Liver (tissue), 8 donors: ENCODE measurements at regions not wholly inside any gene's neighbourhood (a gene's known extent, or its start where the extent isn't known, plus 50 kb on each side); places are given as distances from the start of the nearest gene placed in this dataset.

Experiments used
- DNase-seq: peaks from one replicate; pipeline ENCODE4 v3.0.0-alpha.2; 2017; ENCODE audit warnings: low spot score
- H3K27ac ChIP-seq, 2 donors: one replicate each; pipeline ENCODE4 v1.7.0; 2013; ENCODE audit warnings: inconsistent platforms in 2 of 2, low read length in 2 of 2, control low read depth in 1 of 2, low read depth in 1 of 2, mild to moderate bottlenecking in 1 of 2
- H3K27me3 ChIP-seq, 4 donors: one replicate each; pipeline versions ENCODE4 v1.6.1 to v1.7.0; 2013; ENCODE audit warnings: low read length in 3 of 4, inconsistent platforms in 1 of 4, mild to moderate bottlenecking in 1 of 4, moderate library complexity in 1 of 4; ENCODE audit not compliant: control insufficient read depth in 4 of 4, insufficient read depth in 4 of 4
- H3K36me3 ChIP-seq, 4 donors: one replicate each; pipeline versions ENCODE4 v1.6.1 to v1.7.0; 2013; ENCODE audit warnings: low read length in 3 of 4, mild to moderate bottlenecking in 3 of 4, low read depth in 1 of 4, moderate library complexity in 1 of 4; ENCODE audit not compliant: control insufficient read depth in 4 of 4, insufficient read depth in 3 of 4
- H3K4me1 ChIP-seq, 4 donors: one replicate each; pipeline versions ENCODE4 v1.6.1 to v1.7.0; 2013; ENCODE audit warnings: low read length in 3 of 4, mild to moderate bottlenecking in 3 of 4, moderate library complexity in 1 of 4; ENCODE audit not compliant: control insufficient read depth in 4 of 4, insufficient read depth in 4 of 4
- H3K4me3 ChIP-seq, 3 donors: one replicate each; pipeline versions ENCODE4 v1.6.1 to v1.7.0; 2013; ENCODE audit warnings: low read length in 3 of 3, control low read depth in 1 of 3, low read depth in 1 of 3, mild to moderate bottlenecking in 1 of 3
- H3K9ac ChIP-seq, 2 donors: one replicate each; pipeline ENCODE4 v1.7.0; 2013; ENCODE audit warnings: low read length in 2 of 2, mild to moderate bottlenecking in 2 of 2, moderate library complexity in 2 of 2, control low read depth in 1 of 2, low read depth in 1 of 2
- H3K9me3 ChIP-seq, 4 donors: one replicate each; pipeline versions ENCODE4 v1.6.1 to v1.7.0; 2013; ENCODE audit warnings: low read length in 3 of 4; ENCODE audit not compliant: control insufficient read depth in 4 of 4
- EGR1 ChIP-seq, 2 donors: IDR thresholded peaks; 2 replicates each; pipeline ENCODE4 v1.6.1; 2016 to 2018; ENCODE audit warnings: antibody characterized with exemption in 2 of 2, low read depth in 2 of 2
- FOXA1 ChIP-seq: IDR thresholded peaks from 2 replicates; pipeline ENCODE4 v1.6.1; 2016; ENCODE audit warnings: antibody characterized with exemption
- FOXA2 ChIP-seq: IDR thresholded peaks from 2 replicates; pipeline ENCODE4 v1.6.1; 2016; ENCODE audit warnings: antibody characterized with exemption
- HNF4A ChIP-seq, 2 donors: conservative IDR thresholded peaks; 2 replicates each; pipeline ENCODE4 v1.6.1; 2016; ENCODE audit warnings: antibody characterized with exemption in 2 of 2, mild to moderate bottlenecking in 2 of 2
- HNF4G ChIP-seq: IDR thresholded peaks from 2 replicates; pipeline ENCODE4 v1.6.1; 2016; ENCODE audit warnings: antibody characterized with exemption
- NR2F2 ChIP-seq: IDR thresholded peaks from 2 replicates; pipeline ENCODE4 v1.6.1; 2016; ENCODE audit warnings: antibody characterized with exemption
- RAD21 ChIP-seq, 2 donors: IDR thresholded peaks; 2 replicates each; pipeline ENCODE4 v1.6.1; 2016; ENCODE audit warnings: antibody characterized with exemption in 2 of 2, mild to moderate bottlenecking in 2 of 2
- RXRA ChIP-seq, 2 donors: IDR thresholded peaks; 2 replicates each; pipeline ENCODE4 v1.6.1; 2017 to 2018; ENCODE audit warnings: antibody characterized with exemption in 2 of 2, mild to moderate bottlenecking in 1 of 2
- SP1 ChIP-seq: IDR thresholded peaks from 2 replicates; pipeline ENCODE4 v1.6.1; 2018; ENCODE audit warnings: antibody characterized with exemption, mild to moderate bottlenecking
- TAF1 ChIP-seq: conservative IDR thresholded peaks from 2 replicates; pipeline ENCODE4 v1.6.1; 2016; ENCODE audit warnings: antibody characterized with exemption, mild to moderate bottlenecking
- YY1 ChIP-seq: IDR thresholded peaks from 2 replicates; pipeline ENCODE4 v1.6.1; 2016; ENCODE audit warnings: antibody characterized with exemption, mild to moderate bottlenecking
- WGBS: extraction: QIAGEN DNeasy Blood & Tissue Kit; methylation state at CpG from one replicate; pipeline ENCODE4 v1.1.7; 2013; 5-methylcytosine and 5-hydroxymethylcytosine counted together
- TF ChIP-seq, protein P1 (sequence below): fragments of 150-350 bp; IDR thresholded peaks from 2 replicates; pipeline ENCODE4 v1.5.1; 2017; ENCODE audit warnings: improper control_type of control experiment, low read depth, low read length; ENCODE audit not compliant: missing input control
- TF ChIP-seq, protein P2 (sequence below): IDR thresholded peaks from 2 replicates; pipeline ENCODE4 v1.6.1; 2016; ENCODE audit warnings: antibody characterized with exemption, mild to moderate bottlenecking
- TF ChIP-seq, protein P3 (sequence below): IDR thresholded peaks from 2 replicates; pipeline ENCODE4 v1.6.1; 2016; ENCODE audit warnings: antibody characterized with exemption
- donor health status: healthy.
- donor health status: healthy.
- donor health status: healthy.
- donor health status: healthy.
- donor health status: healthy.

DNA sequence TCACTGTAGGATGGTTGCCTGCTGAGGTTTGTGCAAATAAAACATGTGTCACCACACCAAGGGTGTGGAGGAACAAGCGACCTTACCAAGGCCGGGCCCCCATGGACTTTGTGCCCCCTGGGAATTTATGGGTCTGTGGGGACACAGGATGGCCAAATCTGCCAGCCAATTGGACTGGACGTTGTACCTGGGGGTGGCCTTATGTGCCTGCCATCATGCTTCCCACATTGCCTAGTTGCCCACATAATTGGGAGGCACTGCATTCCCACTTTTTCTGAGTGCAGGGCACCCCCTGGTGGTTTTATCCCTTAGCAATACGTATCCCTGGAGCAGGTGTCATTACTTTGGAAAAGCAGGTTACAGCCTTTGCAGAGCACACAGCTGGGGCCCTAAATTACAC lies 92.6 kb upstream of the TMPO start:
- WGBS: 79% methylated on average over 4 of the region's 4 CpGs
- DNase-seq: no peak

DNA sequence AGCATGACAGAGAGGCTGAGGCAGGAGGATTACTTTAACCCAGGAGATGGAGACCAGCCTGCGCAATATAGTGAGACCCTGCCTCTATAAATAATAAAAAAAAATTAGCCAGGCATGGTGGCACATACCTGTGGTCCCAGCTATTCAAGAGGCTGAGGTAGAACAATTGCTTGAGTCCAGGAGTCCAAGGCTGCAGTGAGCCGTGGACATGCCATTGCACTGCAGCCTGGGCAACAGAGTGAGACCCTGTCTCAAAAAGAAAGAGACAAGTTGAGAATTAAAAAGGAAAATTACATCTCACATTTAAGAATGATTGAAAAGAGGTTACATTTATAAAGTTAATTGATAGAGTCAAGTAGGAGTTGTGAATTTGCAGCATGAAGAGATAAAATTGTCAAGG lies 91.4 kb upstream of the TMPO start:
- no peaks in the 10 kb centered on the region for H3K9me3 ChIP-seq
- no peak overlapping the region for H3K4me3 ChIP-seq
- H3K27ac ChIP-seq: no peak overlapping the region
- H3K27me3 ChIP-seq: no peaks in the 10 kb centered on the region
- TF ChIP-seq FOXA2 (no peak), HNF4A (conservative IDR thresholded peaks at IDR 0.05) (no peak), NR2F2 (no peak), YY1 (no peak), RAD21 (IDR thresholded peaks at IDR 0.05) (no peak), FOXA1 (no peak), SP1 (no peak), RXRA (IDR thresholded peaks at IDR 0.05) (no peak), HNF4G (no peak), EGR1 (IDR thresholded peaks at IDR 0.05; ENCODE audit: low read depth in 2 of 2) (no peak), TAF1 (no peak)
- TF ChIP-seq, protein P1, sequence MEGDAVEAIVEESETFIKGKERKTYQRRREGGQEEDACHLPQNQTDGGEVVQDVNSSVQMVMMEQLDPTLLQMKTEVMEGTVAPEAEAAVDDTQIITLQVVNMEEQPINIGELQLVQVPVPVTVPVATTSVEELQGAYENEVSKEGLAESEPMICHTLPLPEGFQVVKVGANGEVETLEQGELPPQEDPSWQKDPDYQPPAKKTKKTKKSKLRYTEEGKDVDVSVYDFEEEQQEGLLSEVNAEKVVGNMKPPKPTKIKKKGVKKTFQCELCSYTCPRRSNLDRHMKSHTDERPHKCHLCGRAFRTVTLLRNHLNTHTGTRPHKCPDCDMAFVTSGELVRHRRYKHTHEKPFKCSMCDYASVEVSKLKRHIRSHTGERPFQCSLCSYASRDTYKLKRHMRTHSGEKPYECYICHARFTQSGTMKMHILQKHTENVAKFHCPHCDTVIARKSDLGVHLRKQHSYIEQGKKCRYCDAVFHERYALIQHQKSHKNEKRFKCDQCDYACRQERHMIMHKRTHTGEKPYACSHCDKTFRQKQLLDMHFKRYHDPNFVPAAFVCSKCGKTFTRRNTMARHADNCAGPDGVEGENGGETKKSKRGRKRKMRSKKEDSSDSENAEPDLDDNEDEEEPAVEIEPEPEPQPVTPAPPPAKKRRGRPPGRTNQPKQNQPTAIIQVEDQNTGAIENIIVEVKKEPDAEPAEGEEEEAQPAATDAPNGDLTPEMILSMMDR: no peak
- TF ChIP-seq, protein P2, sequence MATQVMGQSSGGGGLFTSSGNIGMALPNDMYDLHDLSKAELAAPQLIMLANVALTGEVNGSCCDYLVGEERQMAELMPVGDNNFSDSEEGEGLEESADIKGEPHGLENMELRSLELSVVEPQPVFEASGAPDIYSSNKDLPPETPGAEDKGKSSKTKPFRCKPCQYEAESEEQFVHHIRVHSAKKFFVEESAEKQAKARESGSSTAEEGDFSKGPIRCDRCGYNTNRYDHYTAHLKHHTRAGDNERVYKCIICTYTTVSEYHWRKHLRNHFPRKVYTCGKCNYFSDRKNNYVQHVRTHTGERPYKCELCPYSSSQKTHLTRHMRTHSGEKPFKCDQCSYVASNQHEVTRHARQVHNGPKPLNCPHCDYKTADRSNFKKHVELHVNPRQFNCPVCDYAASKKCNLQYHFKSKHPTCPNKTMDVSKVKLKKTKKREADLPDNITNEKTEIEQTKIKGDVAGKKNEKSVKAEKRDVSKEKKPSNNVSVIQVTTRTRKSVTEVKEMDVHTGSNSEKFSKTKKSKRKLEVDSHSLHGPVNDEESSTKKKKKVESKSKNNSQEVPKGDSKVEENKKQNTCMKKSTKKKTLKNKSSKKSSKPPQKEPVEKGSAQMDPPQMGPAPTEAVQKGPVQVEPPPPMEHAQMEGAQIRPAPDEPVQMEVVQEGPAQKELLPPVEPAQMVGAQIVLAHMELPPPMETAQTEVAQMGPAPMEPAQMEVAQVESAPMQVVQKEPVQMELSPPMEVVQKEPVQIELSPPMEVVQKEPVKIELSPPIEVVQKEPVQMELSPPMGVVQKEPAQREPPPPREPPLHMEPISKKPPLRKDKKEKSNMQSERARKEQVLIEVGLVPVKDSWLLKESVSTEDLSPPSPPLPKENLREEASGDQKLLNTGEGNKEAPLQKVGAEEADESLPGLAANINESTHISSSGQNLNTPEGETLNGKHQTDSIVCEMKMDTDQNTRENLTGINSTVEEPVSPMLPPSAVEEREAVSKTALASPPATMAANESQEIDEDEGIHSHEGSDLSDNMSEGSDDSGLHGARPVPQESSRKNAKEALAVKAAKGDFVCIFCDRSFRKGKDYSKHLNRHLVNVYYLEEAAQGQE: no peak
- TF ChIP-seq, protein P3, sequence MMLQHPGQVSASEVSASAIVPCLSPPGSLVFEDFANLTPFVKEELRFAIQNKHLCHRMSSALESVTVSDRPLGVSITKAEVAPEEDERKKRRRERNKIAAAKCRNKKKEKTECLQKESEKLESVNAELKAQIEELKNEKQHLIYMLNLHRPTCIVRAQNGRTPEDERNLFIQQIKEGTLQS: no peak
- no peak overlapping the region for H3K9ac ChIP-seq
- no peak for DNase-seq
- no peaks in the 10 kb centered on the region for H3K4me1 ChIP-seq
- WGBS: 81% methylated on average over 2 of the region's 2 CpGs
- no peaks in the 10 kb centered on the region for H3K36me3 ChIP-seq

More for the DNA sequence above, 92.6 kb upstream of the TMPO start:
- TF ChIP-seq, protein P1: peak; percentile 19
- TF ChIP-seq HNF4A (conservative IDR thresholded peaks at IDR 0.05) (no peak), RAD21 (IDR thresholded peaks at IDR 0.05) (peak; percentile 29 to 54)
- Histone ChIP-seq H3K4me1 (no peaks in the 10 kb centered on the region), H3K9me3 (no peaks in the 10 kb centered on the region), H3K4me3 (no peak overlapping the region), H3K27ac (no peak overlapping the region), H3K9ac (no peak overlapping the region), H3K36me3 (no peaks in the 10 kb centered on the region), H3K27me3 (no peaks in the 10 kb centered on the region)
